HL-60 (cell line): ENCODE measurements at regions not wholly inside any gene's neighbourhood (a gene's known extent, or its start where the extent isn't known, plus 50 kb on each side); places are given as distances from the start of the nearest gene placed in this dataset.

Experiments used
- DNase-seq, 2 experiments: peaks; one replicate each; pipeline ENCODE4 v3.0.0-alpha.2; 2010 to 2020; ENCODE audit warnings: low read depth in 1 of 2, low spot score in 1 of 2
- H3K27ac ChIP-seq: fragments of 250-450 bp; sonication (Bioruptor Pico); replicated peaks from 2 replicates; pipeline ENCODE4 v1.5.1; 2020; ENCODE audit warnings: mild to moderate bottlenecking, moderate library complexity
- H3K27me3 ChIP-seq: fragments of 250-450 bp; sonication (Bioruptor Pico); 2 replicates; pipeline ENCODE4 v1.5.1; 2021; ENCODE audit warnings: mild to moderate bottlenecking, moderate library complexity; ENCODE audit not compliant: insufficient read depth, poor library complexity, severe bottlenecking
- H3K4me3 ChIP-seq: replicated peaks from 2 replicates; pipeline ENCODE4 v1.5.1; 2011; ENCODE audit warnings: mild to moderate bottlenecking, control low read depth, low read length; ENCODE audit not compliant: insufficient read depth
- GABPA ChIP-seq: IDR thresholded peaks from 2 replicates; pipeline ENCODE4 v1.6.1; 2012; ENCODE audit warnings: low read depth
- POLR2AphosphoS5 ChIP-seq: IDR thresholded peaks from 2 replicates; pipeline ENCODE4 v1.6.1; 2012; ENCODE audit warnings: low read depth
- SPI1 ChIP-seq: IDR thresholded peaks from 2 replicates; pipeline ENCODE4 v1.6.1; 2012; ENCODE audit warnings: low read depth, mild to moderate bottlenecking, borderline replicate concordance
- TF ChIP-seq, protein P1 (sequence below): IDR thresholded peaks from 2 replicates; pipeline ENCODE4 v1.6.1; 2012; ENCODE audit warnings: low read depth; ENCODE audit not compliant: insufficient replicate concordance
- TF ChIP-seq, protein P2 (sequence below): IDR thresholded peaks from one replicate; pipeline ENCODE4 v1.5.1; 2011; ENCODE audit warnings: low read length, control low read depth, inconsistent platforms; ENCODE audit not compliant: insufficient read depth

DNA sequence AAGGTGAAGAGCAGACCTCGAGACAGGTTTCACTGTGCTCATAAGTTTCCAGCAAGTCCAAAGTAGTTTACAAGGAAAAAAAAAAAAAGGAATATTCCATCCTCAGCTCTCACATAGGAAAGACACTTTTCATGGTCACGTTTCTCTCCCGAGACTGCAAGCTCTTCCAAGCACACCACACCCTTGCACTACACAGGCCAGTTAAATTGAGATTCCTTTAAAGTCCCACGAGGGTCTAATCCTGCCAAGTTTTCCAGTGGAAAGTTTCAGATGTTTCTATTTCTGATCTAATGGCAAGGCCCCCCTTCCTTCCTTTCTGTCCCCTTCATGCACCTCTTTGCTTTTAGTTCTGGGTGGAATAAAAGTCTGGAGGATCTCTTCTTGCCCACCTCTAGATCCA, 67.9 kb upstream of the PCDH19 start:
- H3K27ac ChIP-seq = no peak overlapping the region
- DNase-seq = no peak
- TF ChIP-seq, protein P1, sequence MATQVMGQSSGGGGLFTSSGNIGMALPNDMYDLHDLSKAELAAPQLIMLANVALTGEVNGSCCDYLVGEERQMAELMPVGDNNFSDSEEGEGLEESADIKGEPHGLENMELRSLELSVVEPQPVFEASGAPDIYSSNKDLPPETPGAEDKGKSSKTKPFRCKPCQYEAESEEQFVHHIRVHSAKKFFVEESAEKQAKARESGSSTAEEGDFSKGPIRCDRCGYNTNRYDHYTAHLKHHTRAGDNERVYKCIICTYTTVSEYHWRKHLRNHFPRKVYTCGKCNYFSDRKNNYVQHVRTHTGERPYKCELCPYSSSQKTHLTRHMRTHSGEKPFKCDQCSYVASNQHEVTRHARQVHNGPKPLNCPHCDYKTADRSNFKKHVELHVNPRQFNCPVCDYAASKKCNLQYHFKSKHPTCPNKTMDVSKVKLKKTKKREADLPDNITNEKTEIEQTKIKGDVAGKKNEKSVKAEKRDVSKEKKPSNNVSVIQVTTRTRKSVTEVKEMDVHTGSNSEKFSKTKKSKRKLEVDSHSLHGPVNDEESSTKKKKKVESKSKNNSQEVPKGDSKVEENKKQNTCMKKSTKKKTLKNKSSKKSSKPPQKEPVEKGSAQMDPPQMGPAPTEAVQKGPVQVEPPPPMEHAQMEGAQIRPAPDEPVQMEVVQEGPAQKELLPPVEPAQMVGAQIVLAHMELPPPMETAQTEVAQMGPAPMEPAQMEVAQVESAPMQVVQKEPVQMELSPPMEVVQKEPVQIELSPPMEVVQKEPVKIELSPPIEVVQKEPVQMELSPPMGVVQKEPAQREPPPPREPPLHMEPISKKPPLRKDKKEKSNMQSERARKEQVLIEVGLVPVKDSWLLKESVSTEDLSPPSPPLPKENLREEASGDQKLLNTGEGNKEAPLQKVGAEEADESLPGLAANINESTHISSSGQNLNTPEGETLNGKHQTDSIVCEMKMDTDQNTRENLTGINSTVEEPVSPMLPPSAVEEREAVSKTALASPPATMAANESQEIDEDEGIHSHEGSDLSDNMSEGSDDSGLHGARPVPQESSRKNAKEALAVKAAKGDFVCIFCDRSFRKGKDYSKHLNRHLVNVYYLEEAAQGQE = no peak
- no peak for TF ChIP-seq SPI1
- no peak overlapping the region for H3K4me3 ChIP-seq
- H3K27me3 ChIP-seq = no peaks in the 10 kb centered on the region

DNA sequence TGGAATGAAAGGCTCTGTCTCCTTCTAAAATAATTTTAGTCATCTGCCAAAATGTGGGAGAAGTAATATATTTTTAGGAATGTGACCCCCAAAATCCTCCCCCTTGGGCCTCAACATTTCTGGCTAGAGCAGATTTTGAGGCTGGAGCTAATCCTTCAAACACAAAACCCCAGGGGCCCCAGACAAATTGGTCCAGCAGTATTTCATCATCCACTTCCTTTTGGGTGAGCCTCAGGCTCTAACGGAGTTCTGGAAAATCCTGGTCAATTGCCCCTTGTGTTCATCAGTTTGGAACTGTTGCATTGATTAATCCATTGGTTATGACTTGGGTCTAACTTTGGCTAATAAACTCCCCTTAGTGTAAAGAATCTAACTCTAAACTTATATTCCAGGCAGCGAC, 67.4 kb upstream of the PCDH19 start:
- TF ChIP-seq GABPA (no peak), POLR2AphosphoS5 (no peak), SPI1 (no peak)
- TF ChIP-seq, protein P1 = no peak
- TF ChIP-seq, protein P2, sequence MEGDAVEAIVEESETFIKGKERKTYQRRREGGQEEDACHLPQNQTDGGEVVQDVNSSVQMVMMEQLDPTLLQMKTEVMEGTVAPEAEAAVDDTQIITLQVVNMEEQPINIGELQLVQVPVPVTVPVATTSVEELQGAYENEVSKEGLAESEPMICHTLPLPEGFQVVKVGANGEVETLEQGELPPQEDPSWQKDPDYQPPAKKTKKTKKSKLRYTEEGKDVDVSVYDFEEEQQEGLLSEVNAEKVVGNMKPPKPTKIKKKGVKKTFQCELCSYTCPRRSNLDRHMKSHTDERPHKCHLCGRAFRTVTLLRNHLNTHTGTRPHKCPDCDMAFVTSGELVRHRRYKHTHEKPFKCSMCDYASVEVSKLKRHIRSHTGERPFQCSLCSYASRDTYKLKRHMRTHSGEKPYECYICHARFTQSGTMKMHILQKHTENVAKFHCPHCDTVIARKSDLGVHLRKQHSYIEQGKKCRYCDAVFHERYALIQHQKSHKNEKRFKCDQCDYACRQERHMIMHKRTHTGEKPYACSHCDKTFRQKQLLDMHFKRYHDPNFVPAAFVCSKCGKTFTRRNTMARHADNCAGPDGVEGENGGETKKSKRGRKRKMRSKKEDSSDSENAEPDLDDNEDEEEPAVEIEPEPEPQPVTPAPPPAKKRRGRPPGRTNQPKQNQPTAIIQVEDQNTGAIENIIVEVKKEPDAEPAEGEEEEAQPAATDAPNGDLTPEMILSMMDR = no peak
- H3K27me3 ChIP-seq = no peaks in the 10 kb centered on the region
- no peak for DNase-seq
- no peak overlapping the region for H3K27ac ChIP-seq
- no peak overlapping the region for H3K4me3 ChIP-seq
